GM04504 (cell line): ENCODE measurements at regions not wholly inside any gene's neighbourhood (a gene's known extent, or its start where the extent isn't known, plus 50 kb on each side); places are given as distances from the start of the nearest gene placed in this dataset.
"Not testable (repeated sequence)": the region's sequence is repeated elsewhere in the genome, so short reads cannot be mapped to it uniquely, and the experiment has no call there.

Experiments used
- DNase-seq: peaks from one replicate; pipeline ENCODE4 v3.0.0-alpha.2; 2012; ENCODE audit warnings: low read depth

DNA sequence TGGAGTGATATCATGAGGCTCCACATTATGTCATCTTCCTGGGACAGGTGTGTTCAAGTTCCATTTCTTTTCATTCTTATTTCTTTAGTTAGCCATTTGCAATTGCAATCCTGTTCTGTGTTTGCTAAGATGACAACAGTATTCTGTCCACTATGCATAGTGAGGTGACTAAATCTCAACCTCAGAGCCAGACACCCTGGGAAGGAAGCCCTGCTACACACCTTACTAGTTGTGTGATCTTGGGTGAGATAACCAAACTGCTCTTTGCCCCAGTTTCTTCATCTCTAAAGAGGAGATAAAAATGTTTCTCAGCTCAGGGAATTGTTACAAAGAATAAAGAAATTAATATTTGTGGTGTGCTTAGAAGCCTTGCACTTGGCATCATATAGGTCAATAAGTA lies 215.1 kb upstream of the RPS23 start:
- no peak for DNase-seq

DNA sequence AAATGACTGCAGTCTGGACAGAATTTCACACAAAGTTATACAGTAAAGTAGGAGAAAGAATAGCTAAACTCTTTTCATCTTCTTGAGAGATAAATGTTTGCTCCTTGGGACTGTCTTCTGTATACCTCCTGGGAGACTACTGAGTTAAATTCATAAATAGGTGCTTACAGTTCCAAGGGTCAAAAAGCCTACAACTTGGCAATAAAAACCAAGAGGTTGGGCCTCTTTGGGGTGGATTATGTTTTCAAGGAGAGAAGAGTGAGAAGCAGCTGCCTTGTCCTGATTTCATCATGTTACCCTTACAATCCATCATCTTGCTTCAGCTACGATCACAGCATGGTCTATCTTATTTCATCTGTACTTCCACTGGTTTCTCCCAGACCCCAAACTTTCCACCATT lies 213.2 kb upstream of the RPS23 start:
- DNase-seq, result no peak

GRCh38 chr5:82489683-82490082 lies 211.5 kb upstream of the RPS23 start:
- no peak for DNase-seq

- no peak for DNase-seq
These were observed 209.0 kb upstream of the RPS23 start for GRCh38 chr5:82487131-82487530.

- DNase-seq, result no peak
These were observed 202.2 kb upstream of the RPS23 start for GRCh38 chr5:82480331-82480730.

DNA sequence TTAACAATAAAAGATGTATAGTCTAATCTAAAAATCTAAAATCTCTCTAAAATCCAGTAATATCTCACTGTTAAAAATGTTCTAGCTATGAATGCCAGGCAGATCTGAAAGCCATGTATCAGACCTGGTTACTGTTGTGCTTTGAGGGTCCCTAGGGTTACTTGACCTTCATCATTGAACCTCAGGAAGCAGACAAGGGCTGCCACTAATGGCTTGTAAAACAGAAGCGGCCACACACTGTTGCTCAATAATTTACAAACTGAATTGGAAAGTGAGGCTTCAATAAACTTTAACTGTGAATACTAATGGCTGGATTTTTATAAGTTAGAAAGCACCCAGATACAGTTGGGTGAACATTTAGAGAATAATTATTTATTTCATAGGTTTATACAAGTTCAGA lies 198.0 kb upstream of the RPS23 start:
- DNase-seq, result no peak

DNA sequence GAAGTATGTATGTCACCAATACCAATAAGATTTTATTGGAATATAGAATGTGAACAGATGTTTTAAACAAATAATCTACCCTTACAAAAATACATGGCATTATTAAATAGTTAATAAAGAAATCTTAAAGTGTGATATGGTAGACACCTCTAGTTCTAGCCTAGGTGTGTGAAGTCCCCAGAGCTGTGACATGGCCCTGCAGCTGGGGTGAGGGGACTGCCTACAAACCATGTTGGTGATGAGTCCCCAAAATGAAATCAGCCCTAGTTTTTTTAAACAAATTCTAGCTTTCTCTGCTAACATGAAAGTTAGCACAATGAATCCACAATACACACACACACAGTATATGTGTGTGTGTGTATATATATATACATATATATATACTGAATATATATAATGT lies 195.1 kb upstream of the RPS23 start:
- no peak for DNase-seq

DNA sequence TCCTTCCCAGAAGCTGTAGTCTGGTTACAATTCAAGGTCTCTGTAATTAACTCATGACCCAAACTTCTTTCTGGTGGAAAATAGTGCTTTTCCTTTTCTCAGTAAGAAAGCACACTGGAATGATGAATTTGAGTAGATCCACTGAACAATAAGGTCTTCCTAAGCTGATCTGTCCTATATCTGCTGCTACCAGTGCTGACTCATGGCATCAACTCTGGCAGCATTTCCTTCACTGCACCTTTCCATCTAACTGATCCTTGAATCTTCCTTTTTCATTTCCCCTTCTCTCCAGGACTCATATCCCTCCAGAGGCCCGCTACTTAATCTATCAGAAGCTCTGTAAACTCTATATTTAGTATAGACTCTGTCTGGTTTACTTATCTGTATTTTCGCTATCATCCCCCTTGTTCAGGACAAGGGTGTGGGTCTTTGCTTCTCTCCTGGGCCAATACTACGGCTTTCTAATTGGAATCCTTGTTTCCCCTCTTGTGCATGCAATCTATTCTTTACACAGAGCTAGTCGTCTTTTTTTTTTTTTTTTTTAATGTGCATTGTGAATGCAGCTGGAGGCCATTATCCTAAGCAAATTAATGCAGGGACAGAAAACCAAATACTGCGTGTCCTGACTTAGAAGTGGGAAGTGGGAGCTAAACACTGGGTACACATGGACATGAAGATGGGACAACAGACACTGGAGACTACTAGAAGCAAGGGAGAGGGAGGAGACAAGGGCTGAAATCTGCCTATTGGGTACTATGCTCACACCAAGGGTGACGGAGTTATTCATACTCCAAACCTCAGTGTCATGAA lies 192.2 kb upstream of the RPS23 start:
- DNase-seq, result no peak

GRCh38 chr5:82466986-82467561 lies 188.9 kb upstream of the RPS23 start:
- DNase-seq, result peak; percentile 20

DNA sequence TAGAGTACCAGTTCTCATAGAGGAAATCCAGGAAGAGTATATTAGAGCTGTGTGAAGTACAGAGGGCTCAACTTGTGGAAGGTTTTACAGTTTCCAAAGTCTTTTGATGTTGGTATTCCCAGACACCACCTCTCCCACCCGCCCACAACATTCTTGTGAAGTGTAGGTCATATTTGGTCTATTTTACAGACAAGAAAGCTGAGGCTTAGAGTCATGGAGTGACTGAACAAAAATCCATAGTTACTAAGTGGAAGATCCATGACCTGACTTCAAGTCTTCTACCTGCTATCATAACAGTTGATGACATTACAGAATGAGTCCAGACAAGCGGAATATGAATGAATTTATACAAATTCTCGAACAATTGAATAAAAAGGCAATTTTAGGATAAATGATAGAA lies 187.1 kb upstream of the RPS23 start:
- no peak for DNase-seq

DNA sequence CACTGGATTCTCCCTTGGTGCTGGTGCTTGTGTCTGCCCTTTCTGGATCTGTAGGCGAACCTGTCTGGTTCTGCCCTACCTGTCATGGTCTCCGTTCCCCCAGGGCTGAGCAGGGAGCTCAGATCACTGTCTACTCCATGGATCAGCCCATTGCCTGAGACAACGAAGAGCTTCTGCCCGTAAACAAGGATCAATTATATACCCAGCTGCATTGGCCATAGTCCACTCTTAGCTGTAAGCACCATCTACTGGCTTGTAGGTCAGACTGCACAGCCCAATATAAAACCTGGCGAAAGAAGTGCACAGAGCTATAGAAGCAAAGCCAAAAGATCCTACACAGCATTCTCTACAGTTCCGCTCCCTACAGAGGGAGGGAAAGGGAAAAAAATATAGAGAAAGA lies 181.5 kb upstream of the RPS23 start:
- DNase-seq, result no peak

GRCh38 chr5:82455317-82455716 lies 177.2 kb upstream of the RPS23 start:
- DNase-seq, result not testable (repeated sequence)

DNA sequence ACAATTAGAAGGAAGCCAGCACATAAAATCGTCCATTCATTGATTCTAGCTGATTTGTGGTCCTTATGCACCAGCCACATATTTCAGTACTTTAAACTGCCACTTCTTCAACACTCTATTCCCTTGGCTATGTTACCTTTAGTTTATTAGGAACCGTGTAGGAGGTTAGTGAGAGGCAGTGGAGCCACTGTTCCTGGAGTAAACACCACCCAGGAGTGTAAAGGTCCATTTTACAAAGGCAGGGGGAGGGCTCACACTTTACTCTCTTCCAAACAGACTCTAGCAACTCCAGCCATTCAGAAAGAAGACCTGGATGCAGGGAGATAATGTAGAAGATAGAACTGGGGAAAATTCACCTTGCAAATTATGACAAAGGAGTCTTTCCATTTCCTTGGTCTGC lies 170.2 kb upstream of the RPS23 start:
- DNase-seq, result no peak

DNA sequence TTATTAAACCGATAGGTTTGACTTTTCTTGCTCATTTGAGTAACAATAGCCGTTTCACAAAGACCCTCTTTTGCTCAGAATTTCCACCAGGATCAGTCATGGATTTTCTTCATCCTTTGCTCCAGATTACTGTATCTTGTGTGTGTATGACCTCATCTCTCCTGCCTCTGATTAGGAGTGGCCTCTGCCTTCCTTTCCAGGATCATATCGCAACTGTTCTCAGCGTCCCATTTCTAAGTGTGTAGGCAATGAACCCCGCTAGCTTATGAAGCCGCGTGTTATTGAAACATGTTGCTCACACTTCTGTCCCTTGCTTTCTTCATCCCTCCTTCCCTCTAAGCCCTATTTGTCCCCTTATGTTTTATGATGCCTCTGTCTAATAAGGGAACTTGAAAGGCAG lies 169.8 kb upstream of the RPS23 start:
- DNase-seq, result no peak

DNA sequence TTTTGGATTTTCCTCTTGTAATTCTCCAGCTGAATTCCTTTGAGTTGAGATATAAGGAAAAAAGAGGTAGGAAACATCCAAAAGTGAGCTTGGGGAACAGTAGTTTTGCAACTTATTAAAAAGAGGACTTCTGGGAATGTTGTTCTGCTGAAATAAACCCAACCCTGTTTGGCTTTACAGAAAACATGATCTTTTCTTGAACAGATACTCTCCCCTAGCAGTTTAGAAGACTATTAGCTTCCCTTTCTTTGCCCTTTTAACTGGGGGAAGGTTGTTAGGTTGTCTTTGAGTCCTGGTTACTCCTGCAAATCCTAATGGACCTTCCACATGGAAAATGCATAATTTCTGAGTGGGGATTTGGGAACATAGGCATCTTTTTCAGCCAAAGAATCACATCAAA lies 168.7 kb upstream of the RPS23 start:
- no peak for DNase-seq

DNA sequence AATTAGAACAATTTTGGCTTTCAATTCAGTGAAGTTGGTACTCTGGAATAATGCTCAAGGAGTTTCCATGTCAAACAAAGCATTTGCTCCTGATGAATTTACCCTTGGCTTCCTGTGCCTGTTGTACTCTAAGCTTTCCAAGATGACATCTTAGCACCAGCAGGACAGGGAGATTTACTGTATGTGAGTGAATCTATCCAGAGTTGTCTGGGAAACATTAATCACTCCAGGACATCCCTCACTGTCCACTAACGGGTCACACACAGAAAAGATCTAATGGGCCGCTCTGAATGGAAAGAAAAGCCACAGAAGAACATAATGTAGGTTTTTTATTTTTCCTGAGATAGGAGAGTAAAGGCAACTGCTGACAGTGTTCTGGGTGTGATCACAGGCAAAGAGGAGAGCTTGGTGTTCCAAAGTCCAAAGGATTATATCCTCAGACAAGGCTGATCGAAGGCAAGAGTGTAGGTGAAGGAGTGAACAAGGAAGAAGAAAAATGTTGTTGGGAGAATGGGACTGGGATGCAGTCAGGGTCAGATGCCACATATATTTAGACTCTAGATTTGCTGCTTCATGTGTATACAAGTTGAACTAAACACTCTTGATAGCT lies 167.7 kb upstream of the RPS23 start:
- no peak for DNase-seq

DNA sequence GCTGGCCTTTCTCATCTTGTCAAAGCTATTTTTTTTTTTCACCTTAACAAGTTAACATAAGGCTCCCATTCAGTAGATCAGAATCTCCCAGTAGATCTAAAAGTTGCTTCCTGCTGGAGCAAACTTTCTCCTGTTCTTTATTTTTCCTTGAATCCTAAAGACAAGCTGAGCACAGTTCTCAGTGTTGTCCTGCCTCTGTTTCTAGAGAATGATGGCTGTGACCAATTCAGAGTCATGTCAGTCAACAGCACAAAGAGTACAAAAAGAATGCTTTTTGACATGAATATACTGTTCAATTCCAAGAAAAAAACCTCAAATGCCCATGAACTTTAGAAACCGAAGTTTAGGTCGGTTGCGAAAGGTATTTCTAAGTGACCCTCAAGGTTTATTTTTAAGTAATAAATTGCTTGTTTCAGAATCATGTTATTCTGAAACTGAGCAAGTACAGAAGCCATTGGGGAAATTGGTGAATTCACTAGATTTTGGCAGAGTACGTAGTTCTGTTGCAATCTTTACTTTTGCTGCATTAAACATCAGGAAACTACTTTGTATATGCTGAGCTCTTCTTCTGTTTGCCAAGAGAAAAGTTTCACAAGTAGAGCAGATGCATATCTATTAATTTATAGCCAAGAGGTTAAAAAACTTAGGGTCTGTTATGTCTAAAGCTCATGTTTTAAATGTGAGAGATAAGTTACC lies 161.7 kb upstream of the RPS23 start:
- no peak for DNase-seq

GRCh38 chr5:82437565-82437964 lies 159.4 kb upstream of the RPS23 start:
- not testable (repeated sequence) for DNase-seq

- no peak for DNase-seq
These were observed 158.1 kb upstream of the RPS23 start for GRCh38 chr5:82436291-82436690.

DNA sequence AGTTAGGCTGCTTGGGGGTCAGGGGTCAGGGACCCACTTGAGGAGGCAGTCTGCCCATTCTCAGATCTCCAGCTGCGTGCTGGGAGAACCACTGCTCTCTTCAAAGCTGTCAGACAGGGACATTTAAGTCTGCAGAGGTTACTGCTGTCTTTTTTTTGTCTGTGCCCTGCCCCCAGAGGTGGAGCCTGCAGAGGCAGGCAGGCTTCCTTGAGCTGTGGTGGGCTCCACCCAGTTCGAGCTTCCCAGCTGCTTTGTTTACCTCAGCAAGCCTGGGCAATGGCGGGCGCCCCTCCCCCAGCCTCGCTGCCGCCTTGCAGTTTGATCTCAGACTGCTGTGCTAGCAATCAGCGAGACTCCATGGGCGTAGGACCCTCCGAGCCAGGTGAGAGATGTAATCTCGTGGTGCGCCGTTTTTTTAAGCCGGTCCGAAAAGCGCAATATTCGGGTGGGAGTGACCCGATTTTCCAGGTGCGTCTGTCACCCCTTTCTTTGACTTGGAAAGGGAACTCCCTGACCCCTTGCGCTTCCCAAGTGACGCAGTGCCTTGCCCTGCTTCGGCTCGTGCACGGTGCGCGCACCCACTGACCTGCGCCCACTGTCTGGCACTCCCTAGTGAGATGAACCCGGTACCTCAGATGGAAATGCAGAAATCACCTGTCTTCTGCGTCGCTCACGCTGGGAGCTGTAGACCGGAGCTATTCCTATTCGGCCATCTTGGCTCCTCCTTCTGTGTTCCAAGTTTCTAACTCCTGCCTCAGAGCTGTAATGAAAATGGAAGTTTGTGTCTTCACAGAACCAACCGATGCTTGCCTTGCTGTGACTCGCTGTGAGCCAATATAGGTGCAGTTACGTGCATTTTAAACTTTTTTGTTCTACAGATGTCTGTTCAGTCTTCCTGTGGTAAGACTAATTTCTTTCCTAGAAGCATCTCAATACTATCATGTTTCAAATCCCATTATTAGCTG lies 156.8 kb upstream of the RPS23 start:
- not testable (repeated sequence) for DNase-seq

DNA sequence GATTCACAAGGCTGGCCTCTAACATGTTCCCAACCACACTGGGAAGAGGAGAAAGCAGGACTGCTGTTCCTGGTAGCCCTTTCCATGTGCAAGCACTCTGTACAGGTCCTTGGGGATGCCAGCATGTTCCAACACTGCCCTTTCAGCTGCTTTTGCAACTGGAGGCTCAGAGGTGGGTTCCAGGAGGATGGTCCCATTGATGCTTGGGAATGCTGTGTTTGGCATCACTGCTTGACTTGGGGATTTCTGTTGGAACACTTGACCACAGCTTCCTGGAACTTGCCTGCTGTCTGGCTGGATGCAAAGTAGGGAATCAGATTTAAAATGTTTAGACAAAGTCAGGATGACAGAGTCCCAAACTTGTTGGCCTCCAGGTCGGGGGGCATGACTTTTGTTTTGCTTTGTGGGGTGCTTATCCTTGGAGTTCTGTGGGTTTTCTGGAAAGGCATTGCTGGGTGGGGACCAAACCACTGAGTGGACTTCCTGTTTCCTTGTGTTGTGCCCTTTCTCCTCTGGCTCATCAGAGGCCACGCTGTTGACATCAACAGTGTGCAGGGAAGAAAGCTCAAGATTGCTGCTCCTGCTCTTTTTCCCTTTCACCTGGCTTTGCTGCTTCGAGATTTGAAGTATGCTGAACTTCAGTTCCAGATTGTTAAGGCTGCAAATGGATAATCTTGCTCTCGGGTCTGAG lies 148.5 kb upstream of the RPS23 start:
- DNase-seq, result no peak
